Neural cell (in vitro differentiated cells): ENCODE measurements at regions not wholly inside any gene's neighbourhood (a gene's known extent, or its start where the extent isn't known, plus 50 kb on each side); places are given as distances from the start of the nearest gene placed in this dataset.

Experiments
- CTCF ChIP-seq: fragments of 450-650 bp; IDR thresholded peaks from 2 replicates; pipeline ENCODE4 v1.5.1; 2014; ENCODE audit warnings: antibody characterized with exemption, mild to moderate bottlenecking, moderate library complexity; ENCODE audit not compliant: poor library complexity, severe bottlenecking
- EP300 ChIP-seq: fragments of 450-650 bp; conservative IDR thresholded peaks from 2 replicates; pipeline ENCODE4 v1.6.1; 2014; ENCODE audit warnings: antibody characterized with exemption, mild to moderate bottlenecking, moderate library complexity; ENCODE audit not compliant: poor library complexity, severe bottlenecking
- EZH2 ChIP-seq: fragments of 200-600, 300-800 bp; shearing (Covaris generic), sonication (generic); IDR thresholded peaks from 2 replicates; pipeline ENCODE4 v1.6.1; 2014; ENCODE audit warnings: antibody characterized with exemption, low read length, borderline replicate concordance, mild to moderate bottlenecking; ENCODE audit not compliant: insufficient read depth, poor library complexity, severe bottlenecking
- MXI1 ChIP-seq: fragments of 450-650 bp; conservative IDR thresholded peaks from 2 replicates; pipeline ENCODE4 v1.6.1; 2014; ENCODE audit warnings: antibody characterized with exemption, mild to moderate bottlenecking; ENCODE audit not compliant: poor library complexity, severe bottlenecking
- POLR2AphosphoS5 ChIP-seq: IDR thresholded peaks from 2 replicates; pipeline ENCODE4 v1.6.1; 2012
- RAD21 ChIP-seq: fragments of 450-650 bp; conservative IDR thresholded peaks from 2 replicates; pipeline ENCODE4 v1.6.1; 2014; ENCODE audit warnings: antibody characterized with exemption, mild to moderate bottlenecking, moderate library complexity
- REST ChIP-seq: IDR thresholded peaks from 2 replicates; pipeline ENCODE4 v1.6.1; 2012; ENCODE audit warnings: borderline replicate concordance
- SMC3 ChIP-seq: fragments of 450-650 bp; conservative IDR thresholded peaks from 2 replicates; pipeline ENCODE4 v1.6.1; 2014; ENCODE audit warnings: antibody characterized with exemption, mild to moderate bottlenecking, moderate library complexity; ENCODE audit not compliant: poor library complexity
- TAF1 ChIP-seq: IDR thresholded peaks from 2 replicates; pipeline ENCODE4 v1.6.1; 2012; ENCODE audit warnings: low read depth

DNA sequence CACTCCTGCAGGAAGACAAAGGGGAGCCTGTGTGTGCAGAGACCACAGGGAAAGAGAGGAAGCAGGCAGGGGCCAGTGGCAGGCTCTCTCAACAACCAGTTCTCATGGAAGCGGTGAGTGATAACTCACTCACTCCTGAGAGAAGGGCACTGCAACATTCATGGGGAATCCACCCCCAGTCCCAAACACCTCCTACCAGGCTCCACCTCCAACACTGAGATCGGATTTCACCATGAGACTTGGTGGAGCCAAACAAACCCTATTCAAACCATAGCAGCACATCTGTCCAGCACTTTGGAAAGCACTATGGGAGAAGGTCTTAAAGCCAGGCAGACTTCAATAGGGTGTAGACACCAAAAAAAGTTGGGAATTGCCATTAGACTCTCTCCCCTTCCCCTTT is 345.7 kb upstream of the SPRED2 start:
- TF ChIP-seq CTCF = no peak
- TF ChIP-seq MXI1 = no peak
- no peak for TF ChIP-seq POLR2AphosphoS5
- no peak for TF ChIP-seq RAD21
- no peak for TF ChIP-seq SMC3
- no peak for TF ChIP-seq EZH2
- TF ChIP-seq EP300 = no peak
- no peak for TF ChIP-seq TAF1
- no peak for TF ChIP-seq REST
